Glutamatergic neuron (in vitro differentiated cells): ENCODE measurements at regions not wholly inside any gene's neighbourhood (a gene's known extent, or its start where the extent isn't known, plus 50 kb on each side); places are given as distances from the start of the nearest gene placed in this dataset.
A peak's percentile ranks its signal among the peaks of the same experiment; 100 is the strongest.

Source experiments
- DNase-seq: peaks from one replicate; pipeline ENCODE4 v3.0.0; 2022
- H3K27ac Mint-ChIP-seq: one replicate; pipeline ENCODE4 v1.8.0; 2020; ENCODE audit warnings: mild to moderate bottlenecking, mixed read lengths, inconsistent platforms; ENCODE audit not compliant: unreplicated experiment
- H3K27me3 Mint-ChIP-seq: one replicate; pipeline ENCODE4 v1.8.0; 2020; ENCODE audit warnings: mild to moderate bottlenecking, moderate library complexity, mixed read lengths, inconsistent platforms; ENCODE audit not compliant: unreplicated experiment
- H3K36me3 Mint-ChIP-seq: one replicate; pipeline ENCODE4 v1.8.0; 2020; ENCODE audit warnings: mild to moderate bottlenecking, mixed read lengths, inconsistent platforms; ENCODE audit not compliant: unreplicated experiment
- H3K4me1 Mint-ChIP-seq: one replicate; pipeline ENCODE4 v1.8.0; 2020; ENCODE audit warnings: mild to moderate bottlenecking, low read depth, mixed read lengths, inconsistent platforms; ENCODE audit not compliant: unreplicated experiment
- H3K4me3 Mint-ChIP-seq: one replicate; pipeline ENCODE4 v1.8.0; 2020; ENCODE audit warnings: mild to moderate bottlenecking, mixed read lengths, inconsistent platforms; ENCODE audit not compliant: unreplicated experiment
- H3K9me3 Mint-ChIP-seq: one replicate; pipeline ENCODE4 v1.8.0; 2020; ENCODE audit warnings: mild to moderate bottlenecking, moderate library complexity, mixed read lengths, inconsistent platforms; ENCODE audit not compliant: unreplicated experiment
- TF ChIP-seq, protein P1 (sequence below): fragments of 200-600 bp; sonication (generic); IDR thresholded peaks from one replicate; pipeline ENCODE4 v1.5.0; 2021; ENCODE audit not compliant: partially characterized antibody, unreplicated experiment

DNA sequence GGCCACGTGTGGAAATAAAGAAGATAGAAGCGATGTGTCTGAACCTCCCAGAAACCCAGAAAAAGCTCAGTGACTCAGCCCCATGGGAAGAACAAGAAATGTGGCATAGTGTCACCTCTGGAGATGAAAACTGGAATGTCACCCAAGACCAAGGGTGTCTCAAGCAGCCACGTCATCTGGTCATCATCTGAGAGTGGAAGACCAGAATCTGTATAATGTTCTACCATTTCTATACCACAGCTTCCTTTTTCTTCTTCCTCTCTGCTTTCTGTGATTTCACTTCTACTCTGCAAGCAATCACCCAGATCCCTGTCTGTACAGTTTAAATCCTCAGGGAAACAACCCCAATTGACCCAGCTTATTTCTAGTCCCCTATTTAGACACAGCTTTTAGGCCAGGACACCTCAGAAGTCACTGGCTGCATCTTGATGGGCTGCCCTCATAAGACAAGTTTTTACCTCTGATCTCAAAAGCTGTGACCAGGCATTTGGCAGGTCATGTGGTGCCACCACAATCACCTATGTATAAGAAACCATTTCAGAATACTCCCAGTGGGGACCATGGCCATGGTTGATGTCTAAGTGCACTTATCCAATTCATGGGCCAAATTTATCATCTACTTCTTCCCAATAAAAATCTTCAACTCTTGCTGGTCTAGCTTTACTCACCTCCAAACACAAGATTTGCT is 278.5 kb upstream of the UMPS start:
- peaks cover 2% of the 10 kb centered on the region for H3K27me3 Mint-ChIP-seq
- H3K36me3 Mint-ChIP-seq = peaks cover 6% of the 10 kb centered on the region
- DNase-seq = no peak
- H3K4me1 Mint-ChIP-seq = peaks cover 2% of the 10 kb centered on the region
- H3K27ac Mint-ChIP-seq = no peak overlapping the region
- TF ChIP-seq, protein P1, sequence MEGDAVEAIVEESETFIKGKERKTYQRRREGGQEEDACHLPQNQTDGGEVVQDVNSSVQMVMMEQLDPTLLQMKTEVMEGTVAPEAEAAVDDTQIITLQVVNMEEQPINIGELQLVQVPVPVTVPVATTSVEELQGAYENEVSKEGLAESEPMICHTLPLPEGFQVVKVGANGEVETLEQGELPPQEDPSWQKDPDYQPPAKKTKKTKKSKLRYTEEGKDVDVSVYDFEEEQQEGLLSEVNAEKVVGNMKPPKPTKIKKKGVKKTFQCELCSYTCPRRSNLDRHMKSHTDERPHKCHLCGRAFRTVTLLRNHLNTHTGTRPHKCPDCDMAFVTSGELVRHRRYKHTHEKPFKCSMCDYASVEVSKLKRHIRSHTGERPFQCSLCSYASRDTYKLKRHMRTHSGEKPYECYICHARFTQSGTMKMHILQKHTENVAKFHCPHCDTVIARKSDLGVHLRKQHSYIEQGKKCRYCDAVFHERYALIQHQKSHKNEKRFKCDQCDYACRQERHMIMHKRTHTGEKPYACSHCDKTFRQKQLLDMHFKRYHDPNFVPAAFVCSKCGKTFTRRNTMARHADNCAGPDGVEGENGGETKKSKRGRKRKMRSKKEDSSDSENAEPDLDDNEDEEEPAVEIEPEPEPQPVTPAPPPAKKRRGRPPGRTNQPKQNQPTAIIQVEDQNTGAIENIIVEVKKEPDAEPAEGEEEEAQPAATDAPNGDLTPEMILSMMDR = no peak
- peak overlapping the region; percentile 23 for H3K4me3 Mint-ChIP-seq
- H3K9me3 Mint-ChIP-seq = peaks cover 4% of the 10 kb centered on the region

DNA sequence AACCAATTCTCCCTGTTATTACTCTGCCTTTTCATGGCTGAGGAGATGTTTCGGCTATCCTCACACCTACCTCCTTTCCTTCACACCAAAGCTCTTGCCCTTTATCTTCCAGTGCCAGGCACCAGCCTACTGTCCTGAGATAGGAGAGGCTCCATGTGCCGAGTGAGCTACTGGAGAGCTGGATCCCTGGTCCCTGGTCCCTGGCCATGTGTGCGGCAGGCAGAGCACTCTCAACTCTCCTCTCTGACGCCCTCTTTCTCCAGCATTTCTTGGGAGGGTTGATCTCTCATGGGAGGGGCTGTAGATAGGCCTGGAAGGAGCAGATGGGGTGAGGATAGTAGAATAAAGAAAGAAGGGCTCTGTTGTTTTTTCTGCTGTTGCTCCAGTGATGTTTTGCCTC is 277.1 kb upstream of the UMPS start:
- Mint-ChIP-seq H3K4me1 (peaks cover 2% of the 10 kb centered on the region), H3K4me3 (peak overlapping the region; percentile 5), H3K27me3 (no peaks in the 10 kb centered on the region), H3K27ac (no peak overlapping the region), H3K9me3 (peaks cover 4% of the 10 kb centered on the region), H3K36me3 (peaks cover 11% of the 10 kb centered on the region)
- TF ChIP-seq, protein P1 = no peak
- no peak for DNase-seq

DNA sequence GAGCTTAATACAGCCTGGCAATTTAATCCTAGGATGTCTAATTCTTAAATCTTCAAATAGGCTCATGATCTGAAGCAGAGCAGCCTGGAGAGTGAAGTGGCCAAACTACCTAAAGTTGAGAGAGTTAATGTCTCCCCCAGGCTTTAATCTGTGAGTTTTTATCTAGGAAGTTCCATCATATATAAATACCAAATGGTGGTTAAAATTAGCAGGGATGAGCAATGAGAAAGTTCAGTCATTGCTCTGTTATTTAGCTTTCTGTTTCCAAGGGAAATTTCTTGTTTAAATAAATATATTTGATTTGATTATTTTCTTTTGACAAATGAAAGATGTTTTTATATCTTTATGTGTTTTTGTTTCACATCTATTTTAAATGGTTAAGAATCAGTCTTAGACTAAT is 274.4 kb upstream of the UMPS start:
- no peak for DNase-seq
- Mint-ChIP-seq H3K9me3 (peaks cover 4% of the 10 kb centered on the region), H3K36me3 (peaks cover 11% of the 10 kb centered on the region), H3K4me3 (no peak overlapping the region), H3K27me3 (no peaks in the 10 kb centered on the region), H3K4me1 (peaks cover 2% of the 10 kb centered on the region), H3K27ac (no peak overlapping the region)
- TF ChIP-seq, protein P1 = no peak

DNA sequence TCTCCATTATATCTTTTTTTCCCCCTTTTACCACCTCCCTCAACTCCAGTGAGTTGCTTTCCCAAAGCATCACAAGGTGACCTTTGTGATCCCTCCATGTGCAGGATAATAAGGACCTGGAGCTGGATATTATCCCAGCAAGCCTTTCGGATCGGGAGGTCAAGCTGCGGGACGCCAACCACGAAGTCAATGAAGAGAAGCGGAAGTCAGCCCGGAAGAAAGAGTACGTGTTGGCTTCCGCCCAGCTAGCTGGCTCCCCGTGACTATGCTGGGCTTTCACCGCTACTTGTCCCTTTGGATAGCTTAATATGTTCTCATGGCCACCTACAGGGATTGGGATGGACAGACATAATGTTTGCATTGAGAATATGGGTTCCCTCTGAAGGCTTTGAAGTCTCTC is 273.7 kb upstream of the UMPS start:
- H3K36me3 Mint-ChIP-seq = peaks cover 11% of the 10 kb centered on the region
- peaks cover 5% of the 10 kb centered on the region for H3K9me3 Mint-ChIP-seq
- no peaks in the 10 kb centered on the region for H3K27me3 Mint-ChIP-seq
- DNase-seq = no peak
- H3K4me3 Mint-ChIP-seq = no peak overlapping the region
- no peak overlapping the region for H3K27ac Mint-ChIP-seq
- TF ChIP-seq, protein P1 = no peak
- H3K4me1 Mint-ChIP-seq = peaks cover 2% of the 10 kb centered on the region

DNA sequence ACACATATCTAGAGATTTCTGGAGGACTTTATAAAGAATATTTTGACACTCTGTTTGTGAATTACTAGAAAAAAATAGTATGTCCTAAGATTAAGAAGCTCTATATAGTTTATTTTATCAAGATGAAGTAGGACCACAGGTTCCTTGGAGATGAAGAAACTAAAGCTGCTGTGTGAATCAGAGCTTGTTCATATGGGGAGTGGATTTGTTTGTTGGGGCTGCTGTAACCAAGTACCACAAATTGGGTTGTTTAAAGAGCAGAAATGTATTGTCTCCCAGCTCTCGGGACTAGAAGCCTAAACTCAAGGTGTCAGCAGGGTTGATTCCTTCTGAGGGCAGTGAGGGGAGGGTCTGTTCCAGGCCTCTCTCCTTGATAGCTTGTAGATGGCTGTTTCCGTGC is 270.6 kb upstream of the UMPS start:
- H3K4me3 Mint-ChIP-seq = no peak overlapping the region
- H3K4me1 Mint-ChIP-seq = peaks cover 2% of the 10 kb centered on the region
- H3K9me3 Mint-ChIP-seq = peaks cover 2% of the 10 kb centered on the region
- TF ChIP-seq, protein P1 = no peak
- H3K27me3 Mint-ChIP-seq = peaks cover 2% of the 10 kb centered on the region
- no peak for DNase-seq
- peaks cover 5% of the 10 kb centered on the region for H3K36me3 Mint-ChIP-seq
- peak overlapping the region; percentile 9 for H3K27ac Mint-ChIP-seq
